B cell (primary cell): ENCODE measurements at regions not wholly inside any gene's neighbourhood (a gene's known extent, or its start where the extent isn't known, plus 50 kb on each side); places are given as distances from the start of the nearest gene placed in this dataset.

Experiments
- ATAC-seq: fragments of 200-7000 bp; cut with Tn5 transposase; one replicate; pipeline ENCODE4 v1.10.0; 2021; ENCODE audit warnings: low read depth, mild to moderate bottlenecking, moderate number of reproducible peaks, moderate library complexity
- CTCF ChIA-PET: fragments of 350-600 bp; sonication (Branson Sonifier 250); formaldehyde crosslinking; loops from one replicate; lab custom pipeline; 2021; ENCODE audit warnings: antibody characterized with exemption, inconsistent platforms; lab: Charles Lee
- POLR2A ChIA-PET: fragments of 350-600 bp; sonication (Branson Sonifier 250); formaldehyde crosslinking; loops from one replicate; lab custom pipeline; 2021; ENCODE audit warnings: antibody characterized with exemption; lab: Charles Lee
- DNase-seq: peaks from one replicate; pipeline ENCODE4 v3.0.0; 2013
- H2AFZ ChIP-seq: 2 replicates; pipeline ENCODE4 v1.6.1; 2012; ENCODE audit warnings: mild to moderate bottlenecking, low read depth, low read length; ENCODE audit not compliant: insufficient read depth, poor library complexity, severe bottlenecking
- H3K27ac ChIP-seq, 2 donors: 1 replicate in 1 of 2; 2 replicates in 1 of 2; pipeline ENCODE4 v1.5.1; 2012 to 2013; ENCODE audit warnings: low read length in 2 of 2, mild to moderate bottlenecking in 2 of 2, moderate library complexity in 1 of 2
- H3K27me3 ChIP-seq, 4 experiments: fragments of 200-600 bp in 1 of 4; sonication (generic) in 1 of 4; replicated peaks in 1 of 4; 1 replicate in 2 of 4; 2 replicates in 2 of 4; pipeline versions ENCODE4 v1.6.1 to v1.7.0; 2013 to 2016; ENCODE audit warnings: low read length in 3 of 4, mild to moderate bottlenecking in 2 of 4, mixed read lengths in 1 of 4, moderate library complexity in 1 of 4; ENCODE audit not compliant: insufficient read depth in 4 of 4, control insufficient read depth in 3 of 4; ENCODE audit errors: control extremely low read depth in 1 of 4
- H3K36me3 ChIP-seq, 2 experiments: replicated peaks in 1 of 2; 1 replicate in 1 of 2; 2 replicates in 1 of 2; pipeline versions ENCODE4 v1.6.1 to v1.7.1; 2013; ENCODE audit warnings: low read length in 1 of 2; ENCODE audit not compliant: insufficient read depth in 2 of 2, control insufficient read depth in 1 of 2; ENCODE audit errors: control extremely low read depth in 1 of 2, extremely low read depth in 1 of 2
- H3K4me1 ChIP-seq, 2 donors: fragments of 200-600 bp in 1 of 2; sonication (generic) in 1 of 2; 1 replicate in 1 of 2; 2 replicates in 1 of 2; pipeline versions ENCODE4 v1.5.1 to v1.6.1; 2013 to 2017; ENCODE audit warnings: low read length in 2 of 2; ENCODE audit not compliant: control insufficient read depth in 2 of 2, insufficient read depth in 2 of 2
- H3K4me2 ChIP-seq: replicated peaks from 2 replicates; pipeline ENCODE3; 2012; ENCODE audit warnings: mild to moderate bottlenecking, low read depth, low read length; ENCODE audit not compliant: poor library complexity, severe bottlenecking
- H3K4me3 ChIP-seq, 5 experiments: fragments of 200-600 bp in 1 of 5; sonication (generic) in 1 of 5; 1 replicate in 3 of 5; 2 replicates in 2 of 5; pipeline versions ENCODE4 v1.5.1 to v1.7.0; 2011 to 2016; ENCODE audit warnings: low read length in 4 of 5, mild to moderate bottlenecking in 4 of 5, low read depth in 2 of 5, control low read depth in 1 of 5, moderate library complexity in 1 of 5; ENCODE audit not compliant: insufficient read depth in 1 of 5; ENCODE audit errors: control extremely low read depth in 1 of 5, extremely low read depth in 1 of 5
- H3K79me2 ChIP-seq: fragments of 200-600 bp; sonication (generic); one replicate; pipeline ENCODE4 v1.6.0; 2016; ENCODE audit warnings: low read length; ENCODE audit not compliant: control insufficient read depth, insufficient read depth
- H3K9ac ChIP-seq: fragments of 200-600 bp; sonication (generic); 2 replicates; pipeline ENCODE4 v1.6.1; 2017; ENCODE audit warnings: mild to moderate bottlenecking, low read length, moderate library complexity
- H3K9me3 ChIP-seq, 3 donors: one replicate each; pipeline versions ENCODE4 v1.6.1 to v1.7.1; 2013; ENCODE audit warnings: low read length in 2 of 3; ENCODE audit not compliant: control insufficient read depth in 2 of 3, insufficient read depth in 1 of 3; ENCODE audit errors: control extremely low read depth in 1 of 3
- H4K20me1 ChIP-seq: 2 replicates; pipeline ENCODE4 v1.6.0; 2012; ENCODE audit warnings: mild to moderate bottlenecking, low read length; ENCODE audit not compliant: insufficient read depth, control insufficient read depth, poor library complexity, severe bottlenecking
- H3K27ac Mint-ChIP-seq: one replicate; pipeline ENCODE4 v1.8.0; 2021; ENCODE audit warnings: mixed read lengths
- H3K27me3 Mint-ChIP-seq: one replicate; pipeline ENCODE4 v1.8.0; 2021; ENCODE audit warnings: mixed read lengths
- H3K4me1 Mint-ChIP-seq: one replicate; pipeline ENCODE4 v1.8.0; 2021; ENCODE audit warnings: mixed read lengths
- H3K4me3 Mint-ChIP-seq: one replicate; pipeline ENCODE4 v1.8.0; 2021; ENCODE audit warnings: mixed read lengths
- H3K9me3 Mint-ChIP-seq: one replicate; pipeline ENCODE4 v1.8.0; 2022; ENCODE audit warnings: mixed read lengths; ENCODE audit not compliant: insufficient read depth
- CTCF ChIP-seq: fragments of 200-600 bp; IDR thresholded peaks from one replicate; pipeline ENCODE4 v1.8.0; 2022; ENCODE audit warnings: antibody characterized with exemption, mild to moderate bottlenecking
- EZH2 ChIP-seq: IDR thresholded peaks from 2 replicates; pipeline ENCODE4 v1.6.1; 2012; ENCODE audit warnings: borderline replicate concordance, low read depth, mild to moderate bottlenecking, moderate library complexity, low read length; ENCODE audit not compliant: insufficient read depth, poor library complexity, severe bottlenecking
- WGBS: methylation state at CpG from one replicate; pipeline ENCODE4 v1.1.5; 2013; ENCODE audit warnings: missing lambda C conversion rate; ENCODE audit not compliant: insufficient coverage; 5-methylcytosine and 5-hydroxymethylcytosine counted together
- intact Hi-C: fragments of 100-400 bp; cut with micrococcal nuclease; formaldehyde crosslinking; loops from one replicate; pipeline ENCODE4 v1.10.0; 2022

GRCh38 chr5:24909210-24909609 is 264.4 kb upstream of the CDH10 start:
- Mint-ChIP-seq H3K9me3 (peaks cover 10% of the 10 kb centered on the region), H3K4me1 (no peaks in the 10 kb centered on the region), H3K27ac (no peak overlapping the region), H3K4me3 (no peak overlapping the region), H3K27me3 (no peaks in the 10 kb centered on the region)
- Histone ChIP-seq H3K9me3 (no peaks in the 10 kb centered on the region), H2AFZ (no peak overlapping the region), H3K79me2 (no peaks in the 10 kb centered on the region), H3K4me2 (no peak overlapping the region), H3K9ac (no peak overlapping the region), H3K36me3 (no peaks in the 10 kb centered on the region), H3K27me3 (no peaks in the 10 kb centered on the region), H3K4me3 (no peak overlapping the region), H3K4me1 (no peaks in the 10 kb centered on the region), H3K27ac (no peak overlapping the region), H4K20me1 (no peaks in the 10 kb centered on the region)
- intact Hi-C loops = no loop called here
- DNase-seq (no peak), ATAC-seq (no peak)
- no peak for TF ChIP-seq CTCF
- no peak for TF ChIP-seq EZH2
- CTCF ChIA-PET = no interaction called here
- POLR2A ChIA-PET = no interaction called here

- no peaks in the 10 kb centered on the region for H3K27me3 Mint-ChIP-seq
- H3K9me3 ChIP-seq = no peaks in the 10 kb centered on the region
- no peak overlapping the region for H3K4me2 ChIP-seq
- H2AFZ ChIP-seq = no peak overlapping the region
- intact Hi-C loops = no loop called here
- no peak overlapping the region for H3K27ac ChIP-seq
- H3K9me3 Mint-ChIP-seq = peaks cover 10% of the 10 kb centered on the region
- CTCF ChIA-PET = no interaction called here
- H3K27me3 ChIP-seq = no peaks in the 10 kb centered on the region
- no peak overlapping the region for H3K27ac Mint-ChIP-seq
- ATAC-seq = no peak
- no peak for DNase-seq
- no peaks in the 10 kb centered on the region for H3K36me3 ChIP-seq
- no peaks in the 10 kb centered on the region for H4K20me1 ChIP-seq
- POLR2A ChIA-PET = no interaction called here
- no peak overlapping the region for H3K9ac ChIP-seq
- no peaks in the 10 kb centered on the region for H3K4me1 ChIP-seq
- TF ChIP-seq EZH2 (no peak), CTCF (no peak)
- no peak overlapping the region for H3K4me3 ChIP-seq
- no peak overlapping the region for H3K4me3 Mint-ChIP-seq
- H3K79me2 ChIP-seq = no peaks in the 10 kb centered on the region
- no CpG with 5 or more reads among the region's 1 CpG for WGBS
- no peaks in the 10 kb centered on the region for H3K4me1 Mint-ChIP-seq
These were observed 261.9 kb upstream of the CDH10 start for GRCh38 chr5:24906689-24907088.
